HG02623 (cell line): ENCODE measurements at regions not wholly inside any gene's neighbourhood (a gene's known extent, or its start where the extent isn't known, plus 50 kb on each side); places are given as distances from the start of the nearest gene placed in this dataset.

ENCODE experiments used
- ATAC-seq: cut with Tn5 transposase; IDR thresholded peaks from one replicate; pipeline ENCODE4 v1.9.1; 2021; ENCODE audit warnings: moderate library complexity; ENCODE audit not compliant: unreplicated experiment

GRCh38 chr18:6644836-6645627 is 84.5 kb upstream of the ARHGAP28 start:
- no peak for ATAC-seq

- no peak for ATAC-seq
Measured at GRCh38 chr18:6646801-6647200, 82.7 kb upstream of the ARHGAP28 start.

- ATAC-seq = no peak
Measured at GRCh38 chr18:6648581-6648980, 80.9 kb upstream of the ARHGAP28 start.

GRCh38 chr18:6649421-6650126 is 79.9 kb upstream of the ARHGAP28 start:
- ATAC-seq = no peak

GRCh38 chr18:6650127-6650507 is 79.4 kb upstream of the ARHGAP28 start:
- ATAC-seq = no peak

GRCh38 chr18:6650747-6651146 is 78.8 kb upstream of the ARHGAP28 start:
- no peak for ATAC-seq

- ATAC-seq = no peak
Measured at GRCh38 chr18:6652098-6652497, 77.4 kb upstream of the ARHGAP28 start.

GRCh38 chr18:6653880-6654279 is 75.6 kb upstream of the ARHGAP28 start:
- ATAC-seq = no peak

GRCh38 chr18:6659963-6660725 is 69.4 kb upstream of the ARHGAP28 start:
- no peak for ATAC-seq

- no peak for ATAC-seq
Measured at GRCh38 chr18:6661692-6662415, 67.7 kb upstream of the ARHGAP28 start.

- ATAC-seq = no peak
Measured at GRCh38 chr18:6666012-6666685, 63.4 kb upstream of the ARHGAP28 start.

GRCh38 chr18:6668836-6669235 is 60.7 kb upstream of the ARHGAP28 start:
- ATAC-seq = no peak

- no peak for ATAC-seq
Measured at GRCh38 chr18:6672821-6673308, 56.7 kb upstream of the ARHGAP28 start.

GRCh38 chr18:6677086-6677485 is 52.4 kb upstream of the ARHGAP28 start:
- no peak for ATAC-seq

GRCh38 chr18:6679201-6679600 is 50.3 kb upstream of the ARHGAP28 start:
- no peak for ATAC-seq
